ENCODE measurements at regions not wholly inside any gene's neighbourhood (a gene's known extent, or its start where the extent isn't known, plus 50 kb on each side); places are given as distances from the start of the nearest gene placed in this dataset.
"Not testable (repeated sequence)": the region's sequence is repeated elsewhere in the genome, so short reads cannot be mapped to it uniquely, and the experiment has no call there.

DNA sequence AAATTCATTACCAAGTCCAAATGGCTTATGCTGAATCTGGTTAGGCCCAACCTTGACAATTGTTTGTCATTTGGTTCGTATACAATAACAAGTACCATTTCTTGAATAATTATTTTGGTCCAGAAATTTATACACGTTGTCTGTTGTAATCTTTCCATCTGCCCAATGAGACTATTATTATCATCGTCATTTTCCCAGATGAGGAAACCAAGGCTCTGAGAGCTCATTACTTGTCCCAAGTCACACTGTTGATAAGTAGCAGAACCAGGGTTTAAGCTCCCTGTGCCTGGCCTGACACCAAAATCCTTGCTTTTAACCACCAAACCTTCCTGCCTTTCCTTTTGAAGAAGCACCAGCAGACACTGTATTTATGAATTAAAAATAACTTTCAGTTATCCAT lies 81.3 kb downstream of the RGS2 start:
- Mint-ChIP-seq H3K27ac (ENCODE audit: unreplicated experiment) (no peak overlapping the region), H3K4me3 (no peak overlapping the region), H3K9me3 (peaks cover 8% of the 10 kb centered on the region), H3K4me1 (no peaks in the 10 kb centered on the region), H3K36me3 (ENCODE audit: low read depth) (no peaks in the 10 kb centered on the region), H3K27me3 (ENCODE audit: low read depth) (no peaks in the 10 kb centered on the region)
- TF ChIP-seq, protein P1, sequence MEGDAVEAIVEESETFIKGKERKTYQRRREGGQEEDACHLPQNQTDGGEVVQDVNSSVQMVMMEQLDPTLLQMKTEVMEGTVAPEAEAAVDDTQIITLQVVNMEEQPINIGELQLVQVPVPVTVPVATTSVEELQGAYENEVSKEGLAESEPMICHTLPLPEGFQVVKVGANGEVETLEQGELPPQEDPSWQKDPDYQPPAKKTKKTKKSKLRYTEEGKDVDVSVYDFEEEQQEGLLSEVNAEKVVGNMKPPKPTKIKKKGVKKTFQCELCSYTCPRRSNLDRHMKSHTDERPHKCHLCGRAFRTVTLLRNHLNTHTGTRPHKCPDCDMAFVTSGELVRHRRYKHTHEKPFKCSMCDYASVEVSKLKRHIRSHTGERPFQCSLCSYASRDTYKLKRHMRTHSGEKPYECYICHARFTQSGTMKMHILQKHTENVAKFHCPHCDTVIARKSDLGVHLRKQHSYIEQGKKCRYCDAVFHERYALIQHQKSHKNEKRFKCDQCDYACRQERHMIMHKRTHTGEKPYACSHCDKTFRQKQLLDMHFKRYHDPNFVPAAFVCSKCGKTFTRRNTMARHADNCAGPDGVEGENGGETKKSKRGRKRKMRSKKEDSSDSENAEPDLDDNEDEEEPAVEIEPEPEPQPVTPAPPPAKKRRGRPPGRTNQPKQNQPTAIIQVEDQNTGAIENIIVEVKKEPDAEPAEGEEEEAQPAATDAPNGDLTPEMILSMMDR (conservative IDR thresholded peaks at IDR 0.05), result no peak
- DNase-seq (ENCODE audit: low read depth, low spot score), result no peak

GRCh38 chr1:192892934-192893333 lies 84.1 kb downstream of the RGS2 start:
- no peak overlapping the region for H3K4me3 Mint-ChIP-seq
- no peak overlapping the region for H3K27ac Mint-ChIP-seq (ENCODE audit: unreplicated experiment)
- TF ChIP-seq, protein P1 (conservative IDR thresholded peaks at IDR 0.05), result no peak
- no peaks in the 10 kb centered on the region for H3K4me1 Mint-ChIP-seq
- no peaks in the 10 kb centered on the region for H3K36me3 Mint-ChIP-seq (ENCODE audit: low read depth)
- peaks cover 11% of the 10 kb centered on the region for H3K9me3 Mint-ChIP-seq
- DNase-seq (ENCODE audit: low read depth, low spot score), result no peak
- no peaks in the 10 kb centered on the region for H3K27me3 Mint-ChIP-seq (ENCODE audit: low read depth)

GRCh38 chr1:192895487-192895886 lies 86.6 kb downstream of the RGS2 start:
- not testable (repeated sequence) for H3K4me1 Mint-ChIP-seq; H3K27ac Mint-ChIP-seq (ENCODE audit: unreplicated experiment)

DNA sequence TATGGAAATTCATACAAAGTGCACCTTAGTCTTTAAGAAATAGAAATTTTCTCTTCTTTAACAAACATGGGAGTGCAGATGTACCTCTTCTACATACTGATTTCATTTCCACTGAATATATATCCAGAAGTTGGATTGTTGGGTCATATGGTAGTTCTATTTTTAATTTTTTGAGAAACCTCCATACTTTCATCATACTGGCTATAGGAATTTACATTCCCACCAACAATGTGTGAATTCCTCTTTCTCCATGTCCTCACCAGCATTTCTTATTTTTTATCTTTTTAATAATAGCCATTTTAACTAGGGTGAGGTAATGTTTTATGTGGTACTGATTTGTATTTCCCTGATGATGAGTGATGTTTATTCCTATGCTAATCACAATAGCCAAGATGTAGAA lies 87.5 kb downstream of the RGS2 start:
- peaks cover 6% of the 10 kb centered on the region for H3K9me3 Mint-ChIP-seq
- H3K4me3 Mint-ChIP-seq, result no peak overlapping the region
- no peak overlapping the region for H3K27ac Mint-ChIP-seq (ENCODE audit: unreplicated experiment)
- no peaks in the 10 kb centered on the region for H3K4me1 Mint-ChIP-seq
- H3K27me3 Mint-ChIP-seq (ENCODE audit: low read depth), result no peaks in the 10 kb centered on the region
- no peaks in the 10 kb centered on the region for H3K36me3 Mint-ChIP-seq (ENCODE audit: low read depth)
- TF ChIP-seq, protein P1 (conservative IDR thresholded peaks at IDR 0.05), result no peak
- DNase-seq (ENCODE audit: low read depth, low spot score), result no peak

More at GRCh38 chr1:192895487-192895886, 86.6 kb downstream of the RGS2 start:
- H3K4me3 Mint-ChIP-seq; H3K27me3 Mint-ChIP-seq (ENCODE audit: low read depth); H3K36me3 Mint-ChIP-seq (ENCODE audit: low read depth); DNase-seq (ENCODE audit: low read depth, low spot score); H3K9me3 Mint-ChIP-seq: not testable (repeated sequence)

GRCh38 chr1:192901500-192901899 lies 92.7 kb downstream of the RGS2 start:
- Mint-ChIP-seq H3K27ac (ENCODE audit: unreplicated experiment) (no peak overlapping the region), H3K4me1 (no peaks in the 10 kb centered on the region), H3K4me3 (no peak overlapping the region), H3K27me3 (ENCODE audit: low read depth) (no peaks in the 10 kb centered on the region), H3K9me3 (peaks cover 3% of the 10 kb centered on the region), H3K36me3 (ENCODE audit: low read depth) (no peaks in the 10 kb centered on the region)
- DNase-seq (ENCODE audit: low read depth, low spot score), result no peak
- TF ChIP-seq, protein P1 (conservative IDR thresholded peaks at IDR 0.05), result no peak

DNA sequence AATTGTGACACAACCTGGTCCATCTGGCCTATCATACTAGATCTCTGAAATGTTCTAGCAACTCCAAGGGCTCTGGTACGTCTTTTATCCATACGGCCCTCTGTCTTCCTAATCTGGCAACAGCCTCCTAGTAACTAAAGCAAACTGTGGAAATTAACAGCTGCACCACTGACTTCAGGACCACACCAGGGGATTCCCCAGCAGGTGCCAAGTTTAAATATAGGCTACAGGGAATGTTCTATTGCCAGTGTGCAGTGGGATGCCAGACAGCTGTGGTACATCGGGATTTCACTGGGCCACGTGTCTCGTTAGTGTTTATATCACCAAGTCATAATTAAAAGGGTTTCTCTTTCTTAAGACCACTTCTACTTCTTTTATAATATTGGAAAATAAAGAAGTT lies 94.3 kb downstream of the RGS2 start:
- Mint-ChIP-seq H3K27ac (ENCODE audit: unreplicated experiment) (no peak overlapping the region), H3K4me3 (no peak overlapping the region), H3K36me3 (ENCODE audit: low read depth) (no peaks in the 10 kb centered on the region), H3K4me1 (no peaks in the 10 kb centered on the region), H3K9me3 (no peaks in the 10 kb centered on the region), H3K27me3 (ENCODE audit: low read depth) (no peaks in the 10 kb centered on the region)
- TF ChIP-seq, protein P1 (conservative IDR thresholded peaks at IDR 0.05), result no peak
- no peak for DNase-seq (ENCODE audit: low read depth, low spot score)
